ENCODE measurements at regions not wholly inside any gene's neighbourhood (a gene's known extent, or its start where the extent isn't known, plus 50 kb on each side); places are given as distances from the start of the nearest gene placed in this dataset.

DNA sequence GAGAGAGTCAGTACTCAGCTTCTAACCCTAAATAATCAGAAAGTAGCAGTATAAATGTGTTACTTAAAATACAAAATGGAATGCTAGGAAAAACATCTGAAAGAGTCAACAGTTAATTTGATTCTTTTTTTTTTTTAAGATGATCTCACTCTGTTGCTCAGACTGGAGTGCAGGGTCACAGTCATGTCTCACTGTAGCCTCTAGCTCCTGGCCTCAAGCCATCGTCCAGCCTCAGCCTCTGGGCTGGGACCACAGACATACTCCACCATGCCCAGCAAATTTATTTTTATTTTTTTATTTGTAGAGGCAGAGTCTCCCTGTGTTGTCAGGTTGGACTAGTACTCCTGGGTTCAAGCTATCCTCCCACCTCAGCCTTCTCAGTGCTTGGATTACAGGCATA is 424.9 kb downstream of the IRX2 start:
- H3K36me3 ChIP-seq (ENCODE audit: insufficient read depth, low read length): no peaks in the 10 kb centered on the region
- H3K4me3 ChIP-seq (ENCODE audit: low read depth in 1 of 2, low read length in 2 of 2): no peak overlapping the region
- no peaks in the 10 kb centered on the region for H3K4me1 ChIP-seq (ENCODE audit: insufficient read depth, low read length)
- H3K9ac ChIP-seq (ENCODE audit: low read length): no peak overlapping the region
- no peaks in the 10 kb centered on the region for H3K9me3 ChIP-seq (ENCODE audit: low read length)
- no peak overlapping the region for H3K27ac ChIP-seq (ENCODE audit: low read depth, low read length)
- H3K27me3 ChIP-seq (ENCODE audit: control insufficient read depth in 1 of 2, insufficient read depth in 2 of 2, low read length in 2 of 2): no peaks in the 10 kb centered on the region

DNA sequence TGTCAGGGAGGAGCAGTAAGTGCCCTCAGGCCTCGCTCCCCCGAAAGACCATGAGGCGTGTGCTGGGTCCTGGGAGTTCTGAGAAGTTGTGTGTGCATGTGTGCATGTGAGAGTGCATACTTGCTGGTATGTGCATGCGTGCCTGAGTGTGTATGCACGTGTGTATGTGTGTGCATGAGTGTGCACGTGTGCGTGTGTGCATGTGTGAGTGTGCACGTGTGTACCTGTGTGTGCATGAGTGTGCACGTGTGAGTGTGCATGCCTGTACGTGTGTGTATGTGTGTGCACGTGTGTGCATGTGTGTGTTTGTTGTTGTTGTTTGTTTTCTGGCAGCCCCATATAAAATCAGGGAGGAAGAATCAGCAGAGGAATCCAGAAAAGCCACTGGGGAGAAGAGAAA is 426.7 kb downstream of the IRX2 start:
- Histone ChIP-seq H3K27ac (ENCODE audit: low read depth, low read length) (no peak overlapping the region), H3K4me1 (ENCODE audit: insufficient read depth, low read length) (no peaks in the 10 kb centered on the region), H3K9me3 (ENCODE audit: low read length) (no peaks in the 10 kb centered on the region), H3K27me3 (ENCODE audit: control insufficient read depth in 1 of 2, insufficient read depth in 2 of 2, low read length in 2 of 2) (no peaks in the 10 kb centered on the region), H3K9ac (ENCODE audit: low read length) (no peak overlapping the region), H3K4me3 (ENCODE audit: low read depth in 1 of 2, low read length in 2 of 2) (no peak overlapping the region), H3K36me3 (ENCODE audit: insufficient read depth, low read length) (no peaks in the 10 kb centered on the region)

- Histone ChIP-seq H3K9ac (ENCODE audit: low read length) (no peak overlapping the region), H3K4me3 (ENCODE audit: low read depth in 1 of 2, low read length in 2 of 2) (no peak overlapping the region), H3K27ac (ENCODE audit: low read depth, low read length) (no peak overlapping the region), H3K4me1 (ENCODE audit: insufficient read depth, low read length) (no peaks in the 10 kb centered on the region), H3K27me3 (ENCODE audit: control insufficient read depth in 1 of 2, insufficient read depth in 2 of 2, low read length in 2 of 2) (no peaks in the 10 kb centered on the region), H3K9me3 (ENCODE audit: low read length) (no peaks in the 10 kb centered on the region), H3K36me3 (ENCODE audit: insufficient read depth, low read length) (no peaks in the 10 kb centered on the region)
Measured at GRCh38 chr5:2320611-2321010, 430.9 kb downstream of the IRX2 start.

DNA sequence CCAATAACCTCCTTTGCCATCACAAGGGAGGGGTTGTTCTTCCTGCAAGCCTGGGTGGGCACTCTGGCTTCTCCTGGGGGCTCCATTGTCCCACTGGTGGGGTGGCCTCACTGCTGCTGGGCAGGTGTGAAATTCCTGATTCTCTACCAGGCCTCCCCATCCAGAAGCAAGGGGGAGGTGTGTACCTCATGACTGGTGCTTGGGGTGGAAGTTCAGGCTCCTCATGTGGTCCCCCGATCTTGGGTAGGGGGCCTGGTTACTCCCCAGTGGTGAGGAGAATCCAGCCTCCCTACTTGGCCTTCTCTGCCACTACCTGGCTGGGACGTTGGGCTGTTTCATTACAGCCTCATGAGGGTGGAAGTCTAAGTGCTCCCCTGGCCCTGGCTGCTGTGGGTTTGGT is 433.9 kb downstream of the IRX2 start:
- Histone ChIP-seq H3K9ac (ENCODE audit: low read length) (no peak overlapping the region), H3K4me1 (ENCODE audit: insufficient read depth, low read length) (no peaks in the 10 kb centered on the region), H3K27me3 (ENCODE audit: control insufficient read depth in 1 of 2, insufficient read depth in 2 of 2, low read length in 2 of 2) (no peaks in the 10 kb centered on the region), H3K9me3 (ENCODE audit: low read length) (no peaks in the 10 kb centered on the region), H3K36me3 (ENCODE audit: insufficient read depth, low read length) (no peaks in the 10 kb centered on the region), H3K4me3 (ENCODE audit: low read depth in 1 of 2, low read length in 2 of 2) (no peak overlapping the region), H3K27ac (ENCODE audit: low read depth, low read length) (no peak overlapping the region)

- no peak overlapping the region for H3K27ac ChIP-seq (ENCODE audit: low read depth, low read length)
Measured at GRCh38 chr5:2311851-2312250, 429.1 kb upstream of the IRX4 start.

DNA sequence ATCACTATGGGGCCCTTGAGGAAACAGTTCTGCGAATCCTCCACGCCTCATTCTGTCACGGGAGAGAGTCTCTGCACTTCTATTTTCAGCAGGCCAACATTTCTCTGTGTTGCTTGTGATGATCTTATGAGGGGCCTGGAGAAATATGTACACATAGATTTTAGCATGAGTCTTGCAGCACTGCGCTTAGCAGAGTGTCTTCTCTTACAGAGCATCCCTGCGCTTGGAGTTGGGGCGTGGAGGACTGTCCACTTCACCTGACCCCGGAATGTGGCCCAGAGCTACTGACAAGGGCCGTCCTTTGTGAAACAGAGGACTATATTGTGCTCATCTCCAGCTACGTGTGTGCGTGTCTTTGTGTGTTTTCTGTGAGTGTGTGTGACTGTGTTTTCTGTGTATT is 428.2 kb upstream of the IRX4 start:
- H3K36me3 ChIP-seq (ENCODE audit: insufficient read depth, low read length): no peaks in the 10 kb centered on the region
- H3K9ac ChIP-seq (ENCODE audit: low read length): no peak overlapping the region
- no peaks in the 10 kb centered on the region for H3K9me3 ChIP-seq (ENCODE audit: low read length)
- no peak overlapping the region for H3K27ac ChIP-seq (ENCODE audit: low read depth, low read length)
- H3K27me3 ChIP-seq (ENCODE audit: control insufficient read depth in 1 of 2, insufficient read depth in 2 of 2, low read length in 2 of 2): no peaks in the 10 kb centered on the region
- no peaks in the 10 kb centered on the region for H3K4me1 ChIP-seq (ENCODE audit: insufficient read depth, low read length)
- no peak overlapping the region for H3K4me3 ChIP-seq (ENCODE audit: low read depth in 1 of 2, low read length in 2 of 2)

More at GRCh38 chr5:2311851-2312250, 429.1 kb upstream of the IRX4 start:
- Histone ChIP-seq H3K36me3 (ENCODE audit: insufficient read depth, low read length) (no peaks in the 10 kb centered on the region), H3K4me3 (ENCODE audit: low read depth in 1 of 2, low read length in 2 of 2) (no peak overlapping the region), H3K4me1 (ENCODE audit: insufficient read depth, low read length) (no peaks in the 10 kb centered on the region), H3K27me3 (ENCODE audit: control insufficient read depth in 1 of 2, insufficient read depth in 2 of 2, low read length in 2 of 2) (no peaks in the 10 kb centered on the region), H3K9me3 (ENCODE audit: low read length) (no peaks in the 10 kb centered on the region), H3K9ac (ENCODE audit: low read length) (no peak overlapping the region)

GRCh38 chr5:2307631-2308030 is 424.9 kb upstream of the IRX4 start:
- no peaks in the 10 kb centered on the region for H3K36me3 ChIP-seq (ENCODE audit: insufficient read depth, low read length)
- no peaks in the 10 kb centered on the region for H3K9me3 ChIP-seq (ENCODE audit: low read length)
- H3K9ac ChIP-seq (ENCODE audit: low read length): no peak overlapping the region
- H3K27me3 ChIP-seq (ENCODE audit: control insufficient read depth in 1 of 2, insufficient read depth in 2 of 2, low read length in 2 of 2): no peaks in the 10 kb centered on the region
- no peak overlapping the region for H3K4me3 ChIP-seq (ENCODE audit: low read depth in 1 of 2, low read length in 2 of 2)
- no peaks in the 10 kb centered on the region for H3K4me1 ChIP-seq (ENCODE audit: insufficient read depth, low read length)
- no peak overlapping the region for H3K27ac ChIP-seq (ENCODE audit: low read depth, low read length)

GRCh38 chr5:2306711-2307110 is 424.0 kb upstream of the IRX4 start:
- Histone ChIP-seq H3K9ac (ENCODE audit: low read length) (no peak overlapping the region), H3K36me3 (ENCODE audit: insufficient read depth, low read length) (no peaks in the 10 kb centered on the region), H3K4me1 (ENCODE audit: insufficient read depth, low read length) (no peaks in the 10 kb centered on the region), H3K4me3 (ENCODE audit: low read depth in 1 of 2, low read length in 2 of 2) (no peak overlapping the region), H3K27me3 (ENCODE audit: control insufficient read depth in 1 of 2, insufficient read depth in 2 of 2, low read length in 2 of 2) (no peaks in the 10 kb centered on the region), H3K9me3 (ENCODE audit: low read length) (no peaks in the 10 kb centered on the region), H3K27ac (ENCODE audit: low read depth, low read length) (no peak overlapping the region)

- no peaks in the 10 kb centered on the region for H3K36me3 ChIP-seq (ENCODE audit: insufficient read depth, low read length)
- no peak overlapping the region for H3K9ac ChIP-seq (ENCODE audit: low read length)
- H3K9me3 ChIP-seq (ENCODE audit: low read length): no peaks in the 10 kb centered on the region
- H3K27me3 ChIP-seq (ENCODE audit: control insufficient read depth in 1 of 2, insufficient read depth in 2 of 2, low read length in 2 of 2): no peaks in the 10 kb centered on the region
- no peaks in the 10 kb centered on the region for H3K4me1 ChIP-seq (ENCODE audit: insufficient read depth, low read length)
- no peak overlapping the region for H3K27ac ChIP-seq (ENCODE audit: low read depth, low read length)
- no peak overlapping the region for H3K4me3 ChIP-seq (ENCODE audit: low read depth in 1 of 2, low read length in 2 of 2)
Measured at GRCh38 chr5:2303431-2304100, 420.8 kb upstream of the IRX4 start.

- Histone ChIP-seq H3K4me1 (ENCODE audit: insufficient read depth, low read length) (no peaks in the 10 kb centered on the region), H3K27ac (ENCODE audit: low read depth, low read length) (no peak overlapping the region), H3K9me3 (ENCODE audit: low read length) (no peaks in the 10 kb centered on the region), H3K4me3 (ENCODE audit: low read depth in 1 of 2, low read length in 2 of 2) (no peak overlapping the region), H3K27me3 (ENCODE audit: control insufficient read depth in 1 of 2, insufficient read depth in 2 of 2, low read length in 2 of 2) (no peaks in the 10 kb centered on the region), H3K36me3 (ENCODE audit: insufficient read depth, low read length) (no peaks in the 10 kb centered on the region), H3K9ac (ENCODE audit: low read length) (no peak overlapping the region)
Measured at GRCh38 chr5:2302169-2302568, 419.4 kb upstream of the IRX4 start.

- no peaks in the 10 kb centered on the region for H3K9me3 ChIP-seq (ENCODE audit: low read length)
- H3K4me1 ChIP-seq (ENCODE audit: insufficient read depth, low read length): no peaks in the 10 kb centered on the region
- no peaks in the 10 kb centered on the region for H3K36me3 ChIP-seq (ENCODE audit: insufficient read depth, low read length)
- H3K4me3 ChIP-seq (ENCODE audit: low read depth in 1 of 2, low read length in 2 of 2): no peak overlapping the region
- H3K27me3 ChIP-seq (ENCODE audit: control insufficient read depth in 1 of 2, insufficient read depth in 2 of 2, low read length in 2 of 2): no peaks in the 10 kb centered on the region
- H3K9ac ChIP-seq (ENCODE audit: low read length): no peak overlapping the region
- H3K27ac ChIP-seq (ENCODE audit: low read depth, low read length): no peak overlapping the region
Measured at GRCh38 chr5:2300861-2301574, 418.3 kb upstream of the IRX4 start.

- no peaks in the 10 kb centered on the region for H3K27me3 ChIP-seq (ENCODE audit: control insufficient read depth in 1 of 2, insufficient read depth in 2 of 2, low read length in 2 of 2)
- no peak overlapping the region for H3K27ac ChIP-seq (ENCODE audit: low read depth, low read length)
- H3K4me3 ChIP-seq (ENCODE audit: low read depth in 1 of 2, low read length in 2 of 2): no peak overlapping the region
- no peaks in the 10 kb centered on the region for H3K4me1 ChIP-seq (ENCODE audit: insufficient read depth, low read length)
- H3K9ac ChIP-seq (ENCODE audit: low read length): no peak overlapping the region
- no peaks in the 10 kb centered on the region for H3K9me3 ChIP-seq (ENCODE audit: low read length)
- H3K36me3 ChIP-seq (ENCODE audit: insufficient read depth, low read length): no peaks in the 10 kb centered on the region
Measured at GRCh38 chr5:2300421-2300820, 417.7 kb upstream of the IRX4 start.
